Breast epithelium (tissue), 3 donors: ENCODE measurements at regions not wholly inside any gene's neighbourhood (a gene's known extent, or its start where the extent isn't known, plus 50 kb on each side); places are given as distances from the start of the nearest gene placed in this dataset.

Experiments used
- CTCF ChIP-seq, 3 donors: fragments of 450-650 bp; IDR thresholded peaks; one replicate each; pipeline ENCODE4 v1.5.1; 2016 to 2017; ENCODE audit warnings: antibody characterized with exemption in 3 of 3, mild to moderate bottlenecking in 3 of 3, moderate library complexity in 3 of 3
- POLR2A ChIP-seq: fragments of 450-650 bp; IDR thresholded peaks from one replicate; pipeline ENCODE4 v1.6.1; 2016; ENCODE audit warnings: antibody characterized with exemption, mild to moderate bottlenecking, moderate library complexity

- TF ChIP-seq CTCF (IDR thresholded peaks at IDR 0.05) (no peak), POLR2A (no peak)
Observed at GRCh38 chr5:71922584-71923106, 184.6 kb upstream of the MAP1B start.
